HG02759 (cell line): ENCODE measurements at regions not wholly inside any gene's neighbourhood (a gene's known extent, or its start where the extent isn't known, plus 50 kb on each side); places are given as distances from the start of the nearest gene placed in this dataset.

ENCODE experiments used
- ATAC-seq: cut with Tn5 transposase; IDR thresholded peaks from one replicate; pipeline ENCODE4 v1.9.1; 2021; ENCODE audit warnings: mild to moderate bottlenecking, moderate library complexity; ENCODE audit not compliant: unreplicated experiment

DNA sequence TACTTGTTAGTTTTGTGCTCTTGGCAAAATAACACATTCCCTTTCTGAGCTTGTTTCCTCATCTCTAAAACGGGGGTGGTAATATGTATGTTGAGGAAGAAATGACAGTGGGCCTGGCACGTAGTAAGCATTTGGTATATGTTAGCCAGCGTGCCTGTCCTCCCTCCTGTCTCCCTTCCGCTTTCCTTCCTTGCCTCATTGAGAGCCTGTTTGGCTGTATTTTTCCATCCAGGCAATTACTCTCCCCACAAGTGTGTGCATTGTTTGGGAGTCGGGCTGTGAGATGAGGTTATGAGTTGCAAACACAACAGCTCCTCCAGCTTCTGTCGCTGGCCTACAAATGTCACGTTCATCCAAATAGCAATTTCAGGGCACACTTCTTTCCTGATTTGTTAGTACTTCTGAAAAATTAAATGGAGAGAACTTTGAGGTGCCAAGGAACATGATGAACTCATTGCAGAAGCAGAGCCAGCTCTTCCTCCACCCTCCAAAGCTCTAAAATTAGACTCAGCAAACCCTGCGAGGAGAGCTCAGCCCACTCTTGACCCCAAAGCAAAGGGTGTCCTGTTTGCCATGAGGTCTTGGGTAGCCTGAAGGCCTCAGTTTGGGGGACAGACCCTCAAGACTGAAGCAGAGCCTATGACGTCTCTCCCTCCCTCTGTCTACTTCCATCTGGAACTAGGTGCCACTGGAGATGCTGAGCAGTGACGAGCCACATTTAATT lies 50.7 kb upstream of the TOX2 start:
- ATAC-seq: no peak

DNA sequence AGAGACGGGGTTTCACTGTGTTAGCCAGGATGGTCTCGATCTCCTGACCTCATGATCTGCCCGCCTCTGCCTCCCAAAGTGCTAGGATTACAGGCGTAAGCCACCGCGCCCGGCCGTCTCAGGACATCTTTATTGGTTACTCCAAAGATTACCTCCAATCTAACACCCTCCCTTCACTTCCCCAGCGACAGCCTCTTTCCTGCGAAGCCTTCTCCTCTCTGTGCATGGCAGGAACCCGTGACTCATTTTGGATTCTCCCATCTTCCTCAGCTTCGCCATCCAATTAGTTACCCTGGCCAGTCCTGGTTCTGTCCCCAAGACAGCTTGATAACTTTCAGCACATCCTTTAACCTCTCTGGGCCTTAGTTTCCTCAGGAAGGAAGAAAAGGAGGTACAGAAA lies 51.3 kb upstream of the TOX2 start:
- no peak for ATAC-seq

DNA sequence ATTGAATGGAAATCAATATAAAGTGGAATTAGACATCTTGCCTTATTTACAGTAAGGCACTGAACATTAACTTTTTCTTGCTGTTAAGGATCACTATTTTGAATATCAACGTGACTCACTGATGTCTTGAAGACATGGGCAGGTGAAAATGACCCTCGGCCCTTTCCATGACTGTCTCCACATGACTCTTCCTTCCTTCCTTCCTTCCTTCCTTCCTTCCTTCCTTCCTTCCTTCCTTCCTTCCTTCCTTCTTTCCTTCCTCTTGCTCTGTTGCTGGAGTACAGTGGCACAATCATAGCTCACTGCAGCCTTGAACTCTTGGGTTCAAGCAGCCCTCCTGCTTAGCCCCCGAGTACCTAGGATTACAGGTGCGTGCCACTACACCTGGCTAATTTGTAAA lies 52.2 kb upstream of the TOX2 start:
- no peak for ATAC-seq

DNA sequence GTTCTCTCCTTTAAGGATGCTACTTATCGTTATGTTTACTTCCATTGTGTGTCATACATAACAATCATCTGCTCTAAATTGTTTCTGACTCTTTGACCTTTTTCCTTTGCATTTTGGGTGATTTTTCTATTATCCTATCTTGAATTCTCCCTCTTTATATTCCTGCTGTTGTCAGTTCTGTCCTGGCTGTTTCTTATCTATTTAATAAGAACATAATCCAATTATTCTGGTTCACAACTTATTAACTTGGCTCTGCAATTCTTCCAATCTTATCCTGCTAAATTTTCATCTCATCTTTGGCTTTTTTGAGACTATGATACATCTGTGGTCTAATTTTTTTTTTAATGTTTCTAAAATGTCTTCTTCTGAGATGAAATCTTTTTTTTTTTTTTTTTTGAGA lies 54.7 kb upstream of the TOX2 start:
- no peak for ATAC-seq

DNA sequence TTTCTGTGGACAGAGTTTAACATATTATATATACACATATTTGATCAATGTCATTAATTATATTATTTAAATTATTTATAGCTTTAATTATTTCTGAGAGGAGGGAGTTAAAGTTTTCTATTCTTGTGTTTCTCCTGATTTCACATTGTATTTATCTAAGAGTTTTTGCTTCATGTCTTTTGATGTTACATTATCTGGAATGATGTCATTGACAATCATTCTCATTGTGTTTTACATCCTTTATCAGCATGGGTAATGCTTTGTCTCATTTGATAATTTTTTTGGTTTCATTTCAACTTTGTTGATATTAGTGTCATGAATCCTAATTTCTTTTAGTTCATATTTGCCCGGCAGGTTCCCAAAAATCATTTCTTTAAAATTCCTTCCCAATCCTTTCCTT lies 56.7 kb upstream of the TOX2 start:
- no peak for ATAC-seq

DNA sequence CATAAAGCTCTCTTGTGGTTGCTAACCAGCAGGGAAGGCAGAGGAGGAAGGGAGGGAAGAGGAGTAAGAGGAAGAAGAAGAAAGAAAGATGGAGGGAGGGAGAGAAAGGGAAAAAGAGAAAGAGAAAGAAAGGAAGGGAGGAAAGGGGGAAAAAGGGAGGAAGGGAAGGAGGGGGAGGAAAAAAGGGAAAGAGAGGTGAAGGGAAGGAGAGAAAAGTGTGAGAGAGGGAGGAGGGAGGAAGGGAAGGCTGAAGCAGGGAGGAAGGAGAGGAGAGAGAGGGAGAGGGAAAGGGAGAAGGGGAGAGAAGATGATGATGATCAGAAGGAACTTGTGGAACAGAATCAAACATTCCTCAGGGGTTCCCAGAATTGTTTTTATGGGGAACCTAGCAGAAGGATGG lies 57.5 kb upstream of the TOX2 start:
- ATAC-seq: no peak

DNA sequence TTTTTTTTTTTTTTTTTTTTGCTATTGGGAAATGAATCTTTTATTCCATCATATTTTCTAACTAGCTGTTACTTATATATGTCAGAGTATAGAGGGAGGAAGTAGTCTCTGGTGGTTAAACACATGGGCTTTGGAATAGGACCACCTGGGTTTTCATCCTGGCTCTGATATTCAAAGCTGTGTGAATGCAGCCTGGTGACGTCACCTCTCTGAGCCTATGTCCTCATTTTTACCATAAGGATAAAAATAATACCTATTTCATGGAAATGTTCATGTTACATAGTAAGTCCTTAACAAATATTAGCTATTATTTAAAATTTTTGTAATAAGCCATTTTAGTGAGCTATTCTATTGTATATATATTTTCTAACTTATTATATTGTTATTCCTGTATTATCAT lies 58.8 kb upstream of the TOX2 start:
- ATAC-seq: no peak

DNA sequence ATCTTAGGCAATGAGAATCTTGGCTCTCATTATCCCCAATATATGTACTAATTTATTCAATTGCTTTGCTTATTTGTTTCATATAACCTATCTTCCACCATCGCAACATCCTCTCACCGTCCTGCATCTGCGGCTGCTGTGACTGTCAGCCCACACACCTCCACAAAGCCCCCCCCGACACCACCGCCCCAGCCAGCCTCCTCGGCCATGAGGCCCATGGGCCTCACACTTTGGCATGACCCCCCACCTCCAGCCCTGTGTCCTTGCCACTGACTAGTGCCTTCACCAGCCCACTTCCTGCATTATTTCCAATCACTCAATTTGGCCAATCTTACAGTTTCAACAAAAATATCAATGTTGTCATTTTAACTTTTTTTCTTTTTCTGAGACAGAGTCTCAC lies 60.7 kb upstream of the TOX2 start:
- no peak for ATAC-seq

DNA sequence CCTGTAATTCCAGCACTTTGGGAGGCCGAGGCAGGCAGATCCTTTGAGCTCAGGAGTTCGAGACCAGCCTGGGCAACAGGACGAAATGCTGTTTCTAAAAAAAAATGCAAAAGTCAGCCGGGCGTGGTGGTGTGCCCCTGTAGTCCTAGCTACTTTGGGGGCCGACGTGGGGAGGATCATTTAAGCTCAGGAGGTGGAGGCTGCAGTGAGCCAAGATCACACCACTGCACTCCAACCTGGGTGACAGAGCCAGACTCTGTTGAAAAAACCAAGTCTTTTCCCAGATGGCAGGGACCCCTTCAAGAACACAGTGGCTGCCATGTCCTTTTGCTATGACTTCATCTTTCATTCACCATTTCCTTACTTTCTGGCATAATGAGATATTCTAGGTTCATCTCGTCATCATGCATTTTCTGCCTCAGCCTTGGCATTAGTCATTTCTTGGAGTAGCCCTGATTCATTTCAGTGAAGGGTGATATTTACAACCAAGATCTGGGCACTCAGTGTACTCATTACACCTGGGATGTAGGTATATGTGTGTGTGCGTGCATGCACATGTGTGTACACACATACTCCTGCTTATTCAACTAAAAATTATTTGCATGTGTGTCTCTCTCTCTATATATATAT lies 61.4 kb upstream of the TOX2 start:
- ATAC-seq: no peak

DNA sequence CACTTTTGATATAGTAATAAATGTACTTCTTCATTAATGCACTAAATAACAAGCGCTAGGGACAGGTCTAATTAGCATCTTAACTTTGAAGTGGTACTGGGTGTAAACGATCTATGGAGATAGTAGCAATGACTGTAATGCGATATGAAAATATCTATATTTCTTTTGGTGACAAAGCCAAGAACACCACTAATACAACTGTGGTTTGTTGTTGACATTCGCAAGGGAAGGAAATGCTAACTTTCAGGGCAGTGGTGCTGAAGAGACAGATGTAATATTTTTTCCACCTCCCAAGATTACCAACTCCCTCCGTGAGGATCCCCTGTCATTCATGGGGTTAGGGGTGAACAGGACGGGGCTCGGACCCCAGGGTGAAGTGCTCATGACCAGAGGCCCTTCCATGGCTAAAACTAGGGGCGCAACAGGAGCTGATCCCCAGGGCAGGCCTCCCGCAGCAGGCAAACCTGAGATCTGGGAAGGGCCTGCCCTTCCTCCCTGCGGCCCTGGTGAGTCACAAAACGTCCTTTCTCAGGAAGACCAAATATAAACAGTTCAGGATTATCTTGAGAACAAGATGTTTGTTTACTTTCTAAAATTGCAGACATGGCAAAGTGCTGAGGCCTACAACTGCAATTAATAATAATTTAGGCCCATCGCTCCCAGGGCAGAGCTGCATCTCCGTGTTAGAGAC lies 65.0 kb upstream of the TOX2 start:
- no peak for ATAC-seq

DNA sequence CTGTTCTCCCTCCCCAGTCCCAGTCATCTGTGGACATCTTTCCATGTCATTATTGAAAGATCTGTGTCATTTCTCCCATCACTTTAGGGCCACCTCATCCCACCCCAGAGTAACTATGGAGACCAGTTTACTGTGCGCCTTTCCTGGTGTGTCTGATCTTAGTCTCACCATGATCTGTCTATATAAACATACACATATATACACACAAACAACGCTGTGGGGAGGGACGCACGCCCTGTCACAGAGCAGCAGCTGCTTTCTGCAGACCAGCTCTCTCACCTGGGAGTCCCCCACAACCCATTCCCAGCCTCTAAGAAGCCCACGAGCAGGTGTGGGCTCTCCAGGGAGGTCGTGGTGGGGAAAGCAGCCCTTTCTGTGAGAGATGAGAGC lies 68.1 kb upstream of the TOX2 start:
- no peak for ATAC-seq

DNA sequence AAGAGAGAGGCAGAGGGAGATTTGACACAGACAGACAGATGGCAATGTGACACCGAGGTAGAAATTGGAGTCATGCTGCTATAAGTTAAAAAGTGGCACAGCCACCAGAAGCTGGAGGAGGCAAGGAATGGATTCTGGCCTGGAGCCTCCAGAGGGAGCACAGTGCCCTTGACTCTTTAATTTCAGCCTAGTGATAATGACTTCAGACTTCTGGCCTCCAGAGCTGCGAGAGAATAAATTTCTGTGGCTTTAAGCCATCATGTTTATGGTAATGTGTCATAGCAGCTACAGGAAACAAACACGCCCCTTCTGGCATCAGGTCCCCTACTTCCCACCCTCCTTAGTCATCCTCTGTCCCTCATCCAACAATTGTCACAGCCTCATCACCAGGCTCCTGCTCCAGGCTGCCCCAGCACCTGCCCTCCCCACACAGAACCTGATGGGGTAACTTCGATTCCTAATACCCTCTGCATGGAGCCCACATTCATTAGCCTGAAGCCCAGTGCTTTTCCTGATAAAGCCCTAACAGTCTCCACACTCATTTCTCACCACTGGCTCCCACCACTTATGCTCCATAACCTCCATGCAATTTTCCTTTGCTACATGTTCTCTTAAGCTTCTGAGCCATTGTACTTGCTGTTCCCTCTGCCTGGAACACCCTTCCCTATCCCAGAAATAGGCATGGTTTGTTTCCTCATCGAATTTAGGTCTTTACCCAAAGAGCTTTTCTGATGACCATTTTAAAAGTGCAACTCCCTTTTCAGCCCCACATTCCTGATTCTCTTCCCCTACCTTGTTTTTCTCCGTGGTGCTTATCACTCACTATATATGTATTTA lies 69.7 kb upstream of the TOX2 start:
- ATAC-seq: no peak

DNA sequence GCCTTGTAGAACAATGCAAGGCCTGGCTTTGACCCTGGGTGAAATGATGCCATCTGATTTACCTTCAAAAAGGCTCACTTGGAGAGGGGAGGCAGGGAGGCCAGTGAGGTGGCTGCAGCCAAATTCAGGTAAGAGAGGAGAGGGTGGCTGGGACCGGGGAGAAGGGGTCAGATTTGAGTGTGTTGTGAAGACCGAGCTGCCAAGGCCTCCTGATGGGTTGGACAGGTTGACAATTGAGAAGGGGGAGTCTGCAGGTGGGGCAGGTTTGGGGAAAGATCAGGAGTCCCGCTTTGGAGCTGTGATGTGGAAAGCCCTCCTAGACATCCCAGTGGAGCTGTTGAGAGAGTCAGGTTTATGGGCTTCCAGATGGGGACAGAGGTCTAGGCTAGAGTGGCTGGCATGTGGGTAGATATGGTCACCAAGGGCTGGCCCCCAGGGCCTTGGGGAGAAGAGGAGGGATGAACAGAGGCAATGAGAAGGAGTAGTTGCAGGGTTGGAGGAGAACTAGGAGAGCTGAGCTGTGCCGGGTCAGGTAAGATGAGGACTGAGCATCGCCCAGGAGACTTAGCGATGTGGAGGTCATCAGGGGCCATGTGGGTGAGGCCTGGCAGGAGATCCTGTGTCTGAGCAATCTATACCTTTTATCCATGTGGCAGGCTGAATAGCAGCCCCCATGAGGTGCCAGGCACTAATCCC lies 70.5 kb upstream of the TOX2 start:
- ATAC-seq: no peak

DNA sequence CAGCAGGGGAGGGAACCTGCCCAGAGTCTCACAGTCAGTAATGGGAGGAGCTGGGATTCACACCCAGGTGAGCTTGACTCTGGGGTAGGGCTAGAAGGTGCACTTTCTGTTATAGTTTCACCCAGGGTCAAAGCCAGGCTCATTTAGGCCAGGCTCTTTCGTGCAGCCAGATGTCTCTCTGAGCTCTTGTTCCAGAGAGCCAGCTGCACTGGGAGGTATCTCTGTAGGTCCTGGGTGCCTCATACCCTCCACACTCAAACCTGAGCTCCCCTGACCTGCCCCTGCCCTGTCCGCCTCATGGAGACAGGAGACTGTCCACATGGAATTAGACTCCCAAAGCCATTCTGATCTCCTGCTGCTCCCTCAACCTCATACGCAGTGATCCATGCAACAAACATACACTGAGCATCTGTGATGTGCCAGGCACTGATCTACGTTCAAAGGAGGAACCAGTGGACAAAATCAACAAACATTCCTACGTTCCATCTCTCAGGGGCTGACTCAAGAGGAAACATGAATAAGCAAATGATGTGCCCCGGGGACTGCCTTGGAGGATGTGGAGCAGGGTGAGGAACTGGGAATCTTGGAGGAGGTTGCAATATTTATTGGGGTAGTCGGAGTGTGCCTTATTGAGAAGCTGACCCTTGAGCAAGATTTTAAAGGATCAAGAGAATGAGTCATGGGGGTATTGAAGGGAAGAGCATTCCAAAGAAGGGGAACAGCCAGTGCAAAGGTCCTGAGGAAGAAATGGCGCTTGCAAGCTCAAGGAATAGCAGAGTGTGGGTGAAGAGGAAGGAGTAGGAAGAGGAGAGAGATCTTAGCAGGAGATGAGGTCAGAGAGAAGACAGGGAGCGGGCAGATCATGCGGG lies 71.3 kb upstream of the TOX2 start:
- ATAC-seq: no peak

DNA sequence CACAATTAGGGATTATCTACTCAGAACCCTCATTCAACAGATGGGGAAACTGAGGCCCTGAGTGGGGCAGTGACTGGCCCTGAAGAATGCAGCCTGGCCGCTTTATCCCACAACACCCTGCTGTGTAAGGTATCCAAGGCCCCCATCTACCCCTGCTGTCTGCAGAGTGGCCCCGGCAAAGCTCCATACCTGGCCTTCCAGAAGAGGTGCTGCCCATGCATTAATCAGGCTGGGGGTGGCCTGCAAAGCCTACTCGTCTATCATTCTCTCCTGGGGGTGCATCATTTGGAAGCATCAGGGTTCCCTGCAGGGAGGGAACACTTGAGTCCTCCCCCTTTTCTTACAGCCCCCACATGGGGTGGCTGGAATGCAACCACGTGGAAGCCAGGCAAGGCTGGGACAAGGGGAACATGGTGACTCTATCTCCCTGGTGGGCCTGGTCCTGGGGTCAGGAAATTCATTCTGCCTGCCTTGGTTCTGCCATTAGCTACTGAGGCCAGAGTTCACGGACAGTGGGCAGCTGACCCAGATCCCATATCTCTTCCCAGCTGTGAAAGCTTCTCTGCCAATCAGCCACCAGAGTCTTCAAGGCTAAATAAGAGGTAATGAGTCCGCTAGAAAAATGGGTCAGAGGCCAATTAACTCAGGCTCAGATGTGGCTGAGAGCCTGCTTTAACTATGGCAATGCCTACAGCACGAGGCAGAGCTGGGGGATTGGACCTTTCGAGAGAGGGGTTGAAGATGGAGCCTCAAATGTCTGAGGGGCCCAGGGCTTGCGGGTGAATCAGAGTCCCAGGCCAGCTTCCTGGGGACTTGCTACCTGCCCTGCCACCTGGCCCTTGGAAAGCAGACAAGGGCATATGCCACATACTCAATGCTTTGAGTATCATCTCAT lies 72.3 kb upstream of the TOX2 start:
- ATAC-seq: no peak

DNA sequence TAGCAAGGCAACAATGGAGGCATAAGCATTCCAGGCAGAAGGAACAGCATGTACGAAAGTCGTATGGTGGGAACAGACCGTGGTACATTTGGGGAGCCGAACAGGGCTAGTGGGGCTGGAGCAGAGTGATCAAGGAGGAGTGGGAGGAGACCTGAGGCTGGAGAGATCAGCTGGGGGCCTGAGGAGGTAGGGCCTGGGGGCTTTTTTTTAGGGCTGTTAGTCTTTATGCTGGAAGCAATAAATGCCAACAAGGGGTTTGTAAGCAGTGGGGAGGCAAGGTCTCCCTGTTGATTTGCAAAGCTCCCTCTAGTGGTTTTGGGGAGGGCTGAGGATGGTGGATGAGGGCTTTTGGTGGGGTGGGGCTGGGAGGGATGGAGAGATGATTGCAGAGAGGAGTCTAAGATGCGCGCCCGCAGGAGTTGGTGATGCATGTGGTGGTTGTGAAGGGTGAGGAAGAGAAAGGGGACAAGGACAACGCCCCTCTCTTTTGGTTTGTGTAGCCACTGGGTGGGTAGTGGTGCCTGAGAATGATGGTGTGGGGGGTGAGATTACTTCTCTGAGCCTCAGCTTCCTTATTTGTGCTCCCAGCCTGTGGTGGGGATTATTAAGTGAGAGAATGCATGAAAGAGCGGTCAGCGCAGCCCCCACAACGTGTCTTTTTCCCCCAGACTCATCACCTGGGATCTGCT lies 74.1 kb upstream of the TOX2 start:
- ATAC-seq: no peak

DNA sequence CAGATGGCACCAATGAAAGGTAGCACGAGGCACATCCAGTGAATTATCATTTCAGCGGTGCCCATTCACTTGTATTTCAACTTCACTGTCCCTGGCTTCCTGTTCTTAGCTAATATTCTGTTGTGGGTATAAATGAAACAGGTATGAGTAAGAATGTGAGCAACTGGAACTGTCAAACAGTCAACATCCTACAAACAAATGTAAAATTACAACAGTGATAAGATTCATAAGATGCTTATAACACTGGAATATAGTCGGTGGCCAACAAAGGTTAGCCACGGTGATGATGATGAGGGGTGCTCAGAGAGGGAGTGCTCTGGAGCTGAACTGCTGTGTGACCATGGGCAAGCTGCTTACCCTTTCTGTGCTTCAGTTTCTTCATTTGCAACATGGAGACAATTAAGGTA lies 74.9 kb upstream of the TOX2 start:
- ATAC-seq: no peak

DNA sequence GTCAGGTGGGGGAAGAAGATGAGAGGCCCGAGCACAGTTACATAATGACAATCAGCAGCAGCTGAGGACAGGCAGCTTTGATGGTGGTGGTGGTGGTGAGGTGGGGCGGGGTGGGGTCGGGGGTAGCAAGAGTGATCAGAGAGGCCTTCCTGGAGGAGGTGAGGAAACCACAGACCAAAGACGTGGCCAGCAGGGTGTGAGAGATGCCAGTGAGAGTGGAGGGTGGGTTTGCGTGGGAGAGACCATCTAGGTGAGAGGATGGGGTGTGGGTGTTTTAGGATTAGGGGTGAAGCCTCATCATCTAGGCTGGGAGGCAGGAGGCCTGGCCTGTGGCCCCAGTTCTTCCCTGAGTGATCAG lies 76.0 kb upstream of the TOX2 start:
- no peak for ATAC-seq
